ENCODE measurements at regions not wholly inside any gene's neighbourhood (a gene's known extent, or its start where the extent isn't known, plus 50 kb on each side); places are given as distances from the start of the nearest gene placed in this dataset.

- peak; percentile 13 for DNase-seq
Observed at GRCh38 chr1:5765997-5766913, 226.0 kb downstream of the NPHP4 start.

- peak; percentile 14 for DNase-seq
Observed at GRCh38 chr1:5765483-5765882, 226.7 kb downstream of the NPHP4 start.

GRCh38 chr1:5764959-5765358 is 227.3 kb downstream of the NPHP4 start:
- DNase-seq: peak; percentile 4

- DNase-seq: no peak
Observed at GRCh38 chr1:5764464-5764863, 227.8 kb downstream of the NPHP4 start.

- no peak for DNase-seq
Observed at GRCh38 chr1:5763696-5764370, 228.4 kb downstream of the NPHP4 start.

GRCh38 chr1:5758859-5759578 is 233.2 kb downstream of the NPHP4 start:
- DNase-seq: no peak

- DNase-seq: no peak
Observed at GRCh38 chr1:5758000-5758858, 234.0 kb downstream of the NPHP4 start.

GRCh38 chr1:5757187-5757805 is 234.9 kb downstream of the NPHP4 start:
- DNase-seq: no peak

GRCh38 chr1:5756434-5757186 is 235.6 kb downstream of the NPHP4 start:
- DNase-seq: no peak

GRCh38 chr1:5755552-5756125 is 236.6 kb downstream of the NPHP4 start:
- no peak for DNase-seq

GRCh38 chr1:5754817-5755551 is 237.2 kb downstream of the NPHP4 start:
- DNase-seq: no peak

- no peak for DNase-seq
Observed at GRCh38 chr1:5753549-5754421, 238.4 kb downstream of the NPHP4 start.

GRCh38 chr1:5752746-5753548 is 239.3 kb downstream of the NPHP4 start:
- no peak for DNase-seq

GRCh38 chr1:5751833-5752745 is 240.1 kb downstream of the NPHP4 start:
- no peak for DNase-seq

GRCh38 chr1:5751163-5751540 is 241.1 kb downstream of the NPHP4 start:
- peak; percentile 46 for DNase-seq

GRCh38 chr1:5750186-5751162 is 241.8 kb downstream of the NPHP4 start:
- DNase-seq: no peak

Data from right hindlimb (tissue), 1 donor.